NCI-H2196 treated with DMSO at 0.1 percent for 48 hours (cell line): ENCODE measurements at regions not wholly inside any gene's neighbourhood (a gene's known extent, or its start where the extent isn't known, plus 50 kb on each side); places are given as distances from the start of the nearest gene placed in this dataset.
"Not testable (repeated sequence)": the region's sequence is repeated elsewhere in the genome, so short reads cannot be mapped to it uniquely, and the experiment has no call there.

Experiments used
- DNase-seq: peaks from one replicate; lab custom pipeline; 2025; ENCODE audit not compliant: unreplicated experiment; lab: John Stamatoyannopoulos, UW

DNA sequence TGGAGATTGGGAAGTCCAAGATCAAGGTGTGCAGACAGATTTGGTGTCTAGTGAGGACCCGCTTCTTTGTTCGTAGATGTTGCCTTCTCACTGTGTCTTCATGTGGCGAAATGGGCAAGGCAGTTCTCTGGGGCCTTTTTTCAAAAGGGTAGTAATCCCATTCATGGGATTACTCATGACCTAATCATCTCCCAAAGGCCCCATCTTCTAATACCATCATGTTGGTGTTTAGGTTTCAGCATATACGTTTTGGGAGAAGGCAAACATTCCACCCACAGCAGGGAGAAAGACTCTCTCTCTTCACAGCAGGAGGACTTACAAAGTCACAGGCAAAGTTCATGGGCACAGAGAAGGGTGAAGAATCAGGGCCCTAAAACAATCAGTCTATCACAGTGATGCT is 252.1 kb downstream of the RPLP1 start:
- no peak for DNase-seq

DNA sequence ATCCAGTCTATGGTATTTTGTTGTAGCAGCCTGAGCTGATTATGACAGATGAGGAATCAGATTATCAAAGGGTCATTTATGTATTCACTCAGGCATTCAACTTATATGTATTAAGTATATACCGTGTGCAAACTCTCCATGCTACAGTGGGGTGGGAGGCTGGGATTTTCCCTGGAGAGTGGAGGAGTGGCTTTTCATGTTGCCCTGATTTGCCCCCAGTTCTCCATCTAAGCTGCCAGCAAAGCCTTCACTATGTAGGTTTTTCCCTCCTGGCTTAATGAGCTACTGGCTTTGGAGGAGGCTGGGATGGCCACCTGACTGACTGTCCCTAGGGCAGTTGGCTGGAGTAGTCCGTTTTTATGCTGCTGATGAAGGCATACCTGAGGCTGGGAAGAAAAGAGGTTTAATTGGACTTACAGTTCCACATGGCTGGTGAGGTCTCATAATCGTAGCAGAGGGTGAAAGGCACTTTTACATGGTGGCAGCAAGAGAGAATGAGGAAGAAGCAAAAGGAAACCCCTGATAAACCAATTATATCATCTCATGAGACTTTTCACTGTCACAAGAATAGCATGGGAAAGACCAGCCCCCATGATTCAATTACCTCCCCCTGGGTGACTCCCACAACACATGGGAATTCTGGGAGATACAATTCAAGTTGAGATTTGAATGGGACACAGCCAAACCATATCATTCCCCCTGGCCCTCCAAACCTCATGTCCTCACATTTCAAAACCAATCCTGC is 253.9 kb downstream of the RPLP1 start:
- no peak for DNase-seq

DNA sequence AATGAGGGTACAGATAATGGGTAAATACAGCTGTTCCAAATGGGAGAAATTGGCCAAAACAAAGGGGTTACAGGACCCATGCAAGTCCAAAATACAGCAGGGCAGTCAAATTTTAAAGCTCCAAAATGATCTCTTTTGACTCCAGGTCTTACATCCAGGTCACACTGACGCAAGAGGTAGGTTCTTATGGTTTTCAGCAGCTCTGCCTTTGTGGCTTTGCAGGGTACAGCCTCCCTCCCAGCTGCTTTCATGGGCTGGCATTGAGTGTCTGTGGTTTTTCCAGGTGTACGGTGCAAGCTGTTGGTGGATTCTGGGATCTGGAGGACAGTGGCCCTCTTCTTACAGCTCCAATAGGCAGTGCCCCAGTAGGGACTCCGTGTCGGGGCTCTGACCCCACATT is 254.6 kb downstream of the RPLP1 start:
- DNase-seq = not testable (repeated sequence)

DNA sequence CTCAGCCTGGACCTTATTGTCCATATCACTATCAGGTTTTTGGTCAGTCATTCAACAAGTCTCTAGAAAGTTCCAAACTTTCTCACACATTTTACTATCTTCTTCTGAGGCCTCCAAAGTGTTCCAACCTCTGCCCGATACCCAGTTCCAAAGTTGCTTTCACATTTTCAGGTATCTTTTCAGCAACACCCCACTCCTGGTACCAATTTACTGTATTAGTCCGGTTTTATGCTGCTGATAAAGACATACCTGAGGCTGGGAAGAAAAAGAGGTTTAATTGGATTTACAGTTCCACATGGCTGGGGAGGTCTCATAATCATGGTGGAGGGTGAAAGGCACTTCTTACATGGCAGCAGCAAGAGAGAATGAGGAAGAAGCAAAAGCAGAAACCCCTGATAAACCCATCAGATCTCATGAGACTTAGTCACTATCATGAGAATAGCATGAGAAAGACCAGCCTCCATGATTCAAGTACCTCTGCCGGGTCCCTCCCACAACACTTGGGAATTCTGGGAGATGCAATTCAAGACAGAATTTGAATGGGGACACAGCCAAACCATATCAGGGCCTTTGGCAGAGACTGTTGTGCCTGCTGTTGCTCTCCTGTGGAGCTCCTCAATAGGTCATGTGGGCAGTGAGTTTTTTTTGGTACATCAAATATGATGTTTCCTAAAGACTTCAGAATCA is 256.0 kb downstream of the RPLP1 start:
- DNase-seq = not testable (repeated sequence)

DNA sequence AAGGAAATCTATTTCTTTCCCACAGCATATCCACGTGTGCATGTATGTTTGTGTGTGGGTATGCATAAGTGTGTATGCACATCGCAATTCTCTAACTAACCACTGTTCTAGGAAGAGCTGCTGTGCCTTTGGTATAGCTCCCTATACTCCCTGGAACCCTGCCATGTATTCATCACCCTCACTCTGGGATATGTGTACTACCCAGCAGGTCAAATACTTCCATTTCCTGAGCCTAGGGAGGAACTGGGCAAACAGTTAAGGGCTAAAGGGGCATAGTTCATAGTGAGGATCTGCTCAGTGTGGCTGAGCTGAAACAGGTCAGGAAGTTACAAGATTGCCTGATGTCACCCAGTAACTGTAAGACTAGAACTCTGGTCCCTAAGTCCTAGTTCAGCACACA is 260.4 kb downstream of the RPLP1 start:
- no peak for DNase-seq

DNA sequence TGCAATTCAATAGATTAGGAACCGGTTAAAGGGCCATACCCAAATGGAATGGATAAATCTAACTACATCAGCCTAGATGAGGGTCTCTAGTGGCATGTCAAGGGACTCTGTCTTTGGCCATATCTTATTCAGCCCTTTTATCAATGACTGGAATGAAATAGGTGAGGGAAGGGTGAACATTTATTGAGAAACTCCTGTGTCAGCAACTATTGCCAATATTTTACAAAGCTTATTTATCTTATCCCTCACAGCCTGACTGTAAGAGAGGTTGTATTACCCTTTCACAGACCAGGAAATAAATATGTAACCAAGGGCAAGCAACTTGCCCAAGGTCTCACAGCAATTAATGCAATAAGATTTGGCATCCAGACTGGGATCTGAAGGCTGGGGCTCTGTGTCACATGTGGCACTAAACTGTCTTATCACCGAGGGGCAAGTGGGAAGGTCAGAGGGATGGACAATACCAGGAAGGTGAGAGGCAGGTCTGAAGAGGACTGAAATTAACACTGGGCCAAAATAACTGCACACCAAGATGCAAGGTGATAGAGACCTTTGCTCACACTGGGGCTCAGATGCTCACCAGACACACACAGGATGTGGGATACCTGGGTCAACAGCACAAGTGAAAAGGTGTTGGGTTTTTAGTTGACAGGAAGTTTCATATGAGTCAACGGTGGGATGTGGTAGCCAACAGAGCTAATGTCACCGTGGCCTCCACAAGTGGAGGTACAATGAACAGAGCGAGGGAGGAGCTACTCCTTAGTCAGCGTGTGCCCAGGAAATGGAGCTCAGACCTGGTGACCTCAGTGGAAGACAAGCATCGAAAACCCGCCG is 261.3 kb downstream of the RPLP1 start:
- DNase-seq = no peak

DNA sequence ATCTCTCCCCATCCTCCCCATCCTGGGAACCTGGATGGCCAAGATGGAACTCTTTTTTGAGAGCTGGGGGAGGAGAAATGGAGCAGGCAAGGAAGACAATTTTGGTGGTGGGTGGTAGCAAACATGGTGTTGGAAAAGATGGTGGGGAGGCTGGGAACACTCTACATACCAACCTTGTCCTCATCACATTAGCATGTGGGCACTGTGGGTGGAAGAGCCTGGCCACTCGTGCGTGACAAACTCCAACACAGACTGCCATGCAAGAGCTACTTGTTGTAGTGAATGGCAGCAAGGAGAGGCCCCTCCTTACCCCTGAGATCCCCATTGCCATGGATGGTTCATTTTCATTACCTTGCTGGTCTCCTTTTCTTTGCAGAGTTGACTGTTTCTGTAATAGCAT is 262.6 kb downstream of the RPLP1 start:
- no peak for DNase-seq

DNA sequence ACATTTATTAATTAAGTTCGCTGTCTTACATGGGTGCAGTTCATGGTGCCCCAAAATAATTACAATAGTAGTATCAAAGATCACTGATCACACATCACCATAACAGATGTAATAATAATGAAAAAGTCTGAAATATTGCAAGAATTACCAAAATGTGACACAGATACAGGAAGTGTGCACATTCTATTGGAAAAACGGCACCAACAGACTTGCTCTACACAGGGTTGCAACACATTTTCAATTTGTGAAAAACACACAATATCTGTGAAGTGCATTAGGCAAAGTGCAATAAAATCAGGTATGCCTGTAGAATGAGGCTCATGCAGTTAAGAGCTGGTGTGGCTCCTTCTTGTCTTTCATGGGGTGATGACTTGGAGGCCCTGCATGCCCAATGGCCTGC is 265.8 kb downstream of the RPLP1 start:
- DNase-seq = no peak

DNA sequence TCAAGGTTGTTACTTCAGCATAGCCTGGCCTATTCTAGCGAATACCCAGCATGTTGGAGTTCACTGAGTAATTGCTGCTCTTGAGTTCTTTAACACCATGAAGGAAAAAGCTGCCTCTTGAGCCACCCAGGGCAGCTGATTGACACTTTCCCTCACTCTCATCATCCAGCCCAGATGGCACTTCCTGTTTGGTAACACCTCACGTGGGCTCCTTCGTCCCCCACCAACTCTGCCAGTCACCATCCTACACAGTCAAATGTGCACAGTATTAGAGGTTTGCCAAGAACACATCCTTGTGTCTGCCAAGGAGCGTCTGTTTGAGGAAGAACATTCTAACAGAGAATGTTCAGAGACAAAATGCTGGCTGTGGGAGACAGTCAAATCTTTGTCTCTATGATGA is 266.3 kb downstream of the RPLP1 start:
- no peak for DNase-seq

DNA sequence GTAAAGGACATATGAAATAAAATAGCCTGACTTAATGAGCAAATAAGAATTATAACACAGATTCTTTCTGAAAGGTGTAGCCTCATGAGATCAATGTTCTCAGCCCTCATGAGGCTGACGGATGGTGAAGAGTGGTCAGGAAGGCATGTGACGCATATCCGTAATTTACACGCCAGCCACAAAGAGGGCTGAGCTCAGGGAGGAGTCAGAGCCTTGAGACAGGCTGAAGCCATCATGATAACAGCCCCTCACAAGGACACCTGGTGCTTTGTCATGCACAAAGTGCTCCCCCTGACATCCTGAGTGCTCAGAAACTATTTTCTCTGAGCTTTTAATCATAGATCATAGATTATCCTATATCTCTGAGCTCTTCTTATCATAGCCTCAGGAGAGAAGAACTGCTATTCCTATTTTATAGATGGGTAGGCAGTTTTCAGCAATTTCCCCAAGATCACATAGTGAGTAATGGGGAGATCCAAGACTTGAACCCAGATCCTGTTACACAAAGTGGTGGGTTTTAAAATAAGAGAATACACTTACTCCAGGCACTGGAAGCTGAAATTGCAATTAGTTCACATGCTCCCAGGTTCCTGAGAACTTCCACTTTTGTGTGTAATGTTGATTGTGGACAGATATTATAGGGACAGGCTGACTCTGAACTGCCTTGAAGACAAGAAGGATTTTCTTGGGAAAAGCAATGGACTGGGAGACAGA is 267.1 kb downstream of the RPLP1 start:
- DNase-seq = no peak

DNA sequence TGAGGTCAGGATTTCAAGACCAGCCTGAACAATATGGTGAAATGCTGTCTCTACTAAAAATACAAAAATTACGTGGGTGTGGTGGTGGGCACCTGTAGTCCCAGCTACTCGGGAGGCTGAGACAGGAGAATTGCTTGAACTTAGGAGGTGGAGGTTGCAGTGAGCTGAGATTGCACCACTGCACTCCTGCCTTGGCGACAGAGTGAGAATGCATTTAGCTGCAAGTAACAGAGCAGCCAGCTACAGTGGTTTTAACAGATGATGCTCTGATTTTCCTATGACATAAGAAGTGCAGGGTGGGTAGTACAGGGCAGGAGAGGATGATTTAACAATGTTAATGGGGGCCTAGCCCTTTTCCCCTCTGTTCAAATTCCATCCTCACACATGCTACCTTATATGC is 267.9 kb downstream of the RPLP1 start:
- DNase-seq = no peak

DNA sequence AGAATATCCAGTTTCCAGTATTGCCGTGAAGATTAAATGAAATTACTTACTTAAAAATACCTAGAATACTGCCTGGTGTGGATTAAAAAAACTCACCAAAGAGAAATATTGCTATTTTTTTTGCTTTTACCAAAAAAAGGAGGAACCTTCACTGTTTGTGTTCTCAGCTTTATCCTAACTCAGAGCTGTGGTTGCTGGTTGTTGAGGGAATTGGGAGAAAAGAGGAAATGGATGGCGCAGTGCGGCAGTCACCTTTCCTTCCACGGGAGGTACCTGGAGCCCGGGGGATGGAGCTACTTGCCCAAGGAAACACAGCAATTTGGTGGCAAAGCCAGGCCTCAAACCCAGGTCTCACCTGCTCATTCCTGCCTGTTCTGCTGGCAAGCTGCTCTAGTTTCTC is 270.3 kb downstream of the RPLP1 start:
- DNase-seq = no peak

DNA sequence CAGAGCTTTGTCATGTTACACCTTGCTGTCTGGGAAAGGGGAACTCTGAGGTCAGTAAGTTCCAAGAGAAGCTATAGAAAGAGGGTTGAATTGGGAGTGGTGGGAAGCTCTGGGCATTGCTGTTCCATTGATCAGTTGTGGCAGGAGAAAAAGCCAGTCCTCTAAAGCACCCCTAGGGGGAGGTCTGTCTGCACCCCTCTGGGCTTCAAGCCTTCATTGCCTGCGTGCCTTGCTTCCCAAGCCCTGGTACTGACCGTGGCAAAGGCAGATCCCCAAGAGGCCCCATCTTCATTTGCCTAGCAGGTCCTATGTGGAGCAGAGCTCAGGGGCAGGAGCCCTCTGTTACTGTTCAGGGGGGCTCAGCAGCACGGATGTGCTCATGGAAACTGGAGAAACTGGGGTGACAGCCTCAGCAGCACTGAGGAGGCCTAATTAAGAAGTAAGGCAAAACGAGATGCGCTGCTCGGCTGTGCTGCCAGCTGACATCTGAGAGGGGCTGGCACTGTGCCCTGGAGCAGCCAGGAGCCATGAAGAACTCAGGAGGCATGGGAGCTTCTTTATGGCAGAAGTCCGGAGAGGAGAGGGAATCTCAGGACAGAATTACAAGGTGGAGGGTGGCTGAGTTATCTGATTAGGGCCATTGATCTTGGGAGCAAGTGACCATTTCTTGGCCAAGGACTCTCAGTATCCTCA is 270.9 kb downstream of the RPLP1 start:
- DNase-seq = peak; percentile 30

DNA sequence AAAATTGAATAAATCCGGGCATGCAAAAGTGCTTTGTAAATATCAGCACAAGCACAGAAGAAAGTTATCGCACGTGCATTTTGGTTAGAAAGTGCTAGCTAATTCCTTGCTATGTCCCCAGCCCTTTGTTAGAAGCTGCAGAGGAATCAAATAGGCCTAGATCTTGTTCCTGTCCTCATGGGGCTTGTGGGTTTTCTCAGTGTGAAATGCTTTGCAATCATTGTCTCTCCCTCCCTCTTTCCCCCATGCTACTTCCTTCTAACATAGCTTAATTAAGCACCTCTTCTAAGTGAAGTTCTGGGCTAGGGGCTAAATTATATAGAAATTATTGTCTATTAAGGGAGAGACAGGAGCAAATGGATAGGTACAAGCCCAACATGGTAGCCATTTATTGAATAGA is 271.7 kb downstream of the RPLP1 start:
- DNase-seq = no peak

DNA sequence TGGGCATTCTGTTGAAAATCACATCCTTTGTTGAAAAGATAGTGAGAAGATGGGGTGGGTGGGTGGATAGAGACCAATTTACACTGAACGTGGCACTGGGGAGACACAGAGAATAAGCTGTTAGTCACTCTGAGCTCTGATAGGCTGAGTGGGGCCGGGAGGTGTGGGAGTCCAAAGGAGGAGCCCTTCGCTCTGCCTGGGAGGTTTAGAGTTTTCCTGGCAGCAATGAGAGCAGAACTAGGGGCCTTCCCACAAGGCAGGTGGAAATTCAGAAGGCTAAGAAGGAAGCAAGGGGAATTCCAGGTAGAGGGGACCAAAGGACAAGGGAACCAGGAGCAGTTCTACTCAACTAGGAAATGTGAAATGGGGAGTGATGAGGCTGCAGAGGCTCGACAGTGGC is 272.7 kb downstream of the RPLP1 start:
- no peak for DNase-seq

DNA sequence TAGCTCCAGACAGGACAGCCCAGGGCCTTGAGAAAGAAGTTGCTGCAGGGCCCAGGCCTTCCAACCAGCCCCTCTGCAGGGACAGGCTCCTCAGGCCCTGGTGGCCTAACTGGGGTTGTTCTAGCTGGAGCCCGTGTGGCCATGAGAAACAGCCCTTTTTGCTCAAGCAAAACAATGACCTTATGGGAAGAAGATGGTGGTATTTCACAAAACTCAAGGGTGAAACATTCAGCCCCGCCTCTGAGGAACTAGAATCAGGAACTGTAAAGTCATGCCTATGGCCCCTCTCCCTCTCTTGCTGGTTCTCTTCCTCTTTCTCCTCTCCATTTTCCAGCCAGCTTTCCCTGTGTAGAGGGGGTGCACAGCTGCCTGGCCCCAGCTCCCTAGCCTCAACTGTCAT is 273.3 kb downstream of the RPLP1 start:
- no peak for DNase-seq

DNA sequence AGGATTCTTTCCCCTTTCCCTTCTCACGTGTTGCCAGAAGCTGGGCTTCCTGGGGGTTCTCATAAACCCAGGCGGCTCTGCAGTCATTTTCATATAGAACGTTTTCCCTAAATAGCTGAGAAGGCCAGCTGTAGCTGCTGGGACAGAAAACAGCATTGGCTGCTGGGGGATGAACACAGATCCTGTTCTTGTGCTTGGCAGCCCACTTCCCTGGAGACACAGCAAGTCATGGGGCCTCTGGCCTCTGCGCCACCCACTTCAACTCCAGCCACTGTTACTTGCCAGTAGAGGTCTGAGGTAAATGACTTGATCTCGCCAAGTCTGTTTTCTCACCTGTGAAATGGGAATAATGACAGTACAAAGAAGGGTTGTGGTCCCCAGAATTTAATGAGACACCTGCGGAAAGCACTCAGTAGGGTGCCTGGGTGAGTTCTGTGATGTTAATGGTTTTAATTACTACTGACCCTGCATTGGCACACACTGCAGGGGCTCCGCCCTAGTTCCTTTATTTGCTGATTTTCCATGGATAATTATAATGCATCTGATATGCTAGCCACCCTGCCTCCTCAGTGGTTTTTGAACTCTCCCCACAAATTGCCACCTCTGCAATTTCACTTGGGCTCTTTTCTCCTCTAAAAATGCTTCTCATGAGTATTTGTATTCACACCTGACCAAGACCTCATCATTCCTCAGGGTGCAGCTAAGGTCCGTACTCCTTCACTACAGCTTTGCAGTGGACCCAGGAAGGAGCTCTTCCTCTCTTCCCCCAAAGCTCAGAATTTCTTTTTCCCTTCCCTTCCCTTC is 274.7 kb downstream of the RPLP1 start:
- no peak for DNase-seq

DNA sequence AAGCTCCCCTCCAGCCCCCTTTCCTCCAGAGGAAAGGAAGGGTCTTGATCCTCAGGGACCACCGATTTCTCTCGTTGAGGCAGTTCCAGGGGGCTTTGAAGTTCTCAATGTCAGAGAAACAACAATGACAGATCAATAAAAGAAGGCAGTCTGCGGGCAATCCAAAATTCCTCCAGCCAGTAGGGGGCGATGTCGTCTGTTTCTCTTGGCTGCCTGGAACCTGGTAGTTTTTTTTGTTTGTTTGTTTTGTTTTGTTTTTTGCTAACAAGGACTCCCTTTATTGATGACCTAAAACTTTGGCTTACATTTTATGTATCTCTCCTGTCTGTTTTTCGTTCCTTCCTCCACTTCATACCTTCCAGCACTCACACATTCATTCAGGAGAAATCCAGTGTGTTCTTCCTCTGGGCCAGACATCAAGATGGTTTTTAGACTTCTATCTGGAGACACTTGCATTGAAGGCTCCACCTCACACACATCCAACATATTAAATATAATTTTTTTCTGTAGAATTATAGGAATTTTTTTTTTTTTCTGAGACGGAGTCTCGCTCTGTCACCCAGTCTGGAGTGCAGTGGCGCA is 276.6 kb downstream of the RPLP1 start:
- no peak for DNase-seq

DNA sequence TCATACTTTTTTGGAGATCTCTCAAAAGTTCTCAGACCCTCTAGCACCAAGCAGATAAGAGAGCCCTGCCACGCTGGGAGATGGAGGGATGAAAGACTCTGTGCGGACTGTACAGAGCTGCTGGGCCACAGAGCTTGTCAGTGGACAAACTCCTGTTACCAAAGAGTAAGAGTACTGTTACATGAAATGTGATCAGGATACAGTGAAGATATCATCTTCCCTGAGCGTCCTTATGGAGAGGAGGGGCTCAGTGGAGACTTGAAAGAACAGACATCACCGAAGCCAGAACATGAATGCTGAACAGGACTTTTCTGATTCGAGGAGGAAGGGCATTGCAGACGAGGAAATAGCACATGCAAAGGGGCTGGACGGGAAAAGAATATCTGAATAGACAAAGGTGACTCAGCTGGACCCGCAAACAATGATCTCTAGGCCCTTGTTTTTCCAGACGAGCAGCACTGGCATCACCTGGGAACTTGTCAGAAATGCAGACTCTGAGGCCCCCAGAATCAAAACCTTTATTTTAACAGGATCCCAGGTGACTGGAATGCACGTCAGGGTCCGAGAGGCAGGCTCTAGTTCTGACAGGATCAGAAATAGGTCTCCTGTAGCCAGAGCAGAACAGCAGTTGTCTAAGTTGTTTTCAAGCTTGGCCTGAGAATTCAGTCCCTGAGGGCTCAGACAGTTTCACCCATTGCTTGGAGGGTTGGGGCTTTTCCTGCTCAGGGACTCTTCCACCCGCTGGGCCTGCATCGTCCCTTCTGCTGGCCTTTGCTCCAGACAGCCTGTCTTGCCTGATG is 277.9 kb downstream of the RPLP1 start:
- DNase-seq = no peak
